Heart left ventricle (tissue), 16 donors: ENCODE measurements at regions not wholly inside any gene's neighbourhood (a gene's known extent, or its start where the extent isn't known, plus 50 kb on each side); places are given as distances from the start of the nearest gene placed in this dataset.

Experiments
- ATAC-seq, 4 donors: fragments of 200-7000 bp; cut with Tn5 transposase; one replicate each; pipeline ENCODE4 v1.9.1; 2020 to 2022; ENCODE audit warnings: moderate library complexity in 4 of 4, mild to moderate bottlenecking in 3 of 4, moderate number of reproducible peaks in 1 of 4
- DNase-seq, 5 donors: peaks; one replicate each; pipeline ENCODE4 v3.0.0-alpha.2; 2020
- H3K27ac ChIP-seq, 12 donors: fragments of 200-600 bp; sonication (generic) in 4 of 12; one replicate each; pipeline versions ENCODE4 v1.5.0 to v1.8.0; 2016 to 2022; ENCODE audit warnings: mild to moderate bottlenecking in 2 of 12
- H3K27me3 ChIP-seq, 9 donors: fragments of 200-600 bp; sonication (generic) in 2 of 9; one replicate each; pipeline versions ENCODE4 v1.5.1 to v1.8.0; 2016 to 2022; ENCODE audit warnings: mild to moderate bottlenecking in 3 of 9
- H3K36me3 ChIP-seq, 9 donors: fragments of 200-600 bp; sonication (generic) in 2 of 9; one replicate each; pipeline versions ENCODE4 v1.5.0 to v1.8.0; 2018 to 2022; ENCODE audit warnings: mild to moderate bottlenecking in 2 of 9
- H3K4me1 ChIP-seq, 12 donors: fragments of 200-600 bp; sonication (generic) in 4 of 12; one replicate each; pipeline versions ENCODE4 v1.5.0 to v1.8.0; 2016 to 2022; ENCODE audit warnings: mild to moderate bottlenecking in 3 of 12
- H3K4me3 ChIP-seq, 12 donors: fragments of 200-600 bp; sonication (generic) in 4 of 12; one replicate each; pipeline versions ENCODE4 v1.5.0 to v1.8.0; 2017 to 2022; ENCODE audit warnings: mild to moderate bottlenecking in 9 of 12, moderate library complexity in 4 of 12
- H3K9me3 ChIP-seq, 12 donors: fragments of 200-600 bp; sonication (generic) in 4 of 12; one replicate each; pipeline versions ENCODE4 v1.5.0 to v1.8.0; 2016 to 2022; ENCODE audit warnings: mild to moderate bottlenecking in 1 of 12
- CTCF ChIP-seq, 12 donors: fragments of 200-600 bp; sonication (generic) in 4 of 12; IDR thresholded peaks; one replicate each; pipeline versions ENCODE4 v1.5.0 to v1.8.0; 2018 to 2022; ENCODE audit warnings: antibody characterized with exemption in 12 of 12, mild to moderate bottlenecking in 5 of 12
- POLR2A ChIP-seq, 2 donors: fragments of 450-650 bp; IDR thresholded peaks; one replicate each; pipeline ENCODE4 v1.6.1; 2017; ENCODE audit warnings: antibody characterized with exemption in 2 of 2, mild to moderate bottlenecking in 2 of 2, moderate library complexity in 2 of 2
- WGBS, 4 donors: extraction: QIAGEN DNeasy Blood & Tissue Kit in 2 of 4; methylation state at CpG; one replicate each; pipeline versions ENCODE4 v1.1.5 to v1.1.7; 2013 to 2018; 5-methylcytosine and 5-hydroxymethylcytosine counted together
- intact Hi-C, 10 donors: fragments of 100-400 bp; cut with DNase I; formaldehyde crosslinking; loops; one replicate each; pipeline versions ENCODE4 v1.11.1 to v1.14.2; 2022
- donor health status: ischemic (EF 13 %, LVEDD 7.1; RV severe dilation, severe dysfunction).
- donor health status: healthy with polysubstance abuse.
- donor health status: DM: no; HTN: yes; CAD: no.
- donor health status: DM: no; HTN: no; CAD: no.
- donor health status: ischemic (EF 25% LVEDD 6.9; RV normal size, moderate dysfunction).
- donor health status: ischemic (EF 25% LVEDD 5.7; RV mildly dilated, moderate dysfunction).
- donor health status: healthy.
- donor health status: DM: yes; HTN: yes; CAD: no.
- donor health status: ischemic (EF 35%, LVEDD 5.7; RV mildly dilated, moderate dysfunction).
- donor health status: nonischemic (EF 11% LVEDD 7.7; RV severe dilation, severe dysfunction).
- donor health status: DM: yes; HTN: yes; CAD: no.
- donor health status: PGD.
- donor health status: ischemic (EF 29% LVEDD 5.4; RV normal size, mild dysfunction).
- donor health status: nonischemic (EF 23%, LVEDD 6.1; RV moderate dilation, normal function).

GRCh38 chr7:24402655-24403054 lies 118.7 kb downstream of the NPY start:
- ATAC-seq: no peak
- Histone ChIP-seq H3K27me3 (peaks cover 0 to 3% (median 0%) of the 10 kb centered on the region in 9 donors), H3K9me3 (no peaks in the 10 kb centered on the region), H3K4me1 (no peaks in the 10 kb centered on the region), H3K36me3 (no peaks in the 10 kb centered on the region), H3K4me3 (no peak overlapping the region), H3K27ac (no peak overlapping the region)
- intact Hi-C loops: loop anchor here in 6 of 10 donors (5.0 to 10.0 kb wide), 4 partner anchors 260 to 320 kb away; no protein-coding TSS in a partner anchor
- no peak for DNase-seq
- 70 to 87% (median 82%) methylated on average over 4 of the region's 4 CpGs for WGBS, 4 donors
- TF ChIP-seq POLR2A (IDR thresholded peaks at IDR 0.05): no peak
- no peak for TF ChIP-seq CTCF (IDR thresholded peaks at IDR 0.05)

- Histone ChIP-seq H3K4me1 (no peaks in the 10 kb centered on the region), H3K27ac (no peak overlapping the region), H3K4me3 (no peak overlapping the region), H3K36me3 (no peaks in the 10 kb centered on the region), H3K27me3 (peaks cover 0 to 4% (median 0%) of the 10 kb centered on the region in 9 donors), H3K9me3 (no peaks in the 10 kb centered on the region)
- intact Hi-C loops: loop anchor here in 6 of 10 donors (5.0 to 10.0 kb wide), 4 partner anchors 259 to 319 kb away; no protein-coding TSS in a partner anchor
- 69 to 85% (median 72%) methylated on average over 2 of the region's 2 CpGs for WGBS, 4 donors
- DNase-seq (no peak), ATAC-seq (no peak)
- no peak for TF ChIP-seq CTCF (IDR thresholded peaks at IDR 0.05)
- no peak for TF ChIP-seq POLR2A (IDR thresholded peaks at IDR 0.05)
These were observed 119.6 kb downstream of the NPY start for GRCh38 chr7:24403557-24403956.

- Histone ChIP-seq H3K27ac (no peak overlapping the region), H3K9me3 (no peaks in the 10 kb centered on the region), H3K27me3 (peaks cover 0 to 6% (median 0%) of the 10 kb centered on the region in 9 donors), H3K36me3 (no peaks in the 10 kb centered on the region), H3K4me3 (no peak overlapping the region), H3K4me1 (no peaks in the 10 kb centered on the region)
- DNase-seq (no peak), ATAC-seq (no peak)
- no peak for TF ChIP-seq POLR2A (IDR thresholded peaks at IDR 0.05)
- TF ChIP-seq CTCF (IDR thresholded peaks at IDR 0.05): no peak
- intact Hi-C loops: loop anchor here in 6 of 10 donors (5.0 to 10.0 kb wide), 4 partner anchors 258 to 318 kb away; no protein-coding TSS in a partner anchor
- 83 to 89% (median 85%) methylated on average over 6 of the region's 6 CpGs for WGBS, 4 donors
These were observed 120.3 kb downstream of the NPY start for GRCh38 chr7:24404315-24404714.

- no peaks in the 10 kb centered on the region for H3K36me3 ChIP-seq
- intact Hi-C loops: loop anchor here in 4 of 10 donors (5.0 to 10.0 kb wide), 2 partner anchors 257 to 260 kb away; no protein-coding TSS in a partner anchor
- no peak for DNase-seq
- ATAC-seq: no peak
- no peaks in the 10 kb centered on the region for H3K9me3 ChIP-seq
- H3K4me3 ChIP-seq: no peak overlapping the region
- no peak overlapping the region for H3K27ac ChIP-seq
- no peaks in the 10 kb centered on the region for H3K4me1 ChIP-seq
- TF ChIP-seq CTCF (IDR thresholded peaks at IDR 0.05): no peak
- peaks cover 0 to 9% (median 0%) of the 10 kb centered on the region in 9 donors for H3K27me3 ChIP-seq
These were observed 121.0 kb downstream of the NPY start for GRCh38 chr7:24405002-24405401.
